KMS-11 (cell line): ENCODE measurements at regions not wholly inside any gene's neighbourhood (a gene's known extent, or its start where the extent isn't known, plus 50 kb on each side); places are given as distances from the start of the nearest gene placed in this dataset.

ENCODE experiments used
- H2AFZ ChIP-seq: fragments of 200-600 bp; sonication (generic); 2 replicates; pipeline ENCODE4 v1.6.1; 2016; ENCODE audit warnings: antibody characterized with exemption, mixed run types, low read depth
- H3K27ac ChIP-seq: fragments of 200-600 bp; sonication (generic); 2 replicates; pipeline ENCODE4 v1.6.1; 2016; ENCODE audit warnings: mild to moderate bottlenecking, mixed run types
- H3K27me3 ChIP-seq: fragments of 200-600 bp; sonication (generic); 2 replicates; pipeline ENCODE4 v1.6.1; 2017; ENCODE audit warnings: mild to moderate bottlenecking, low read depth, mixed run types, moderate library complexity; ENCODE audit not compliant: insufficient read depth
- H3K36me3 ChIP-seq: fragments of 200-600 bp; sonication (generic); 2 replicates; pipeline ENCODE4 v1.6.1; 2017; ENCODE audit warnings: mild to moderate bottlenecking, mixed run types; ENCODE audit not compliant: insufficient read depth
- H3K4me1 ChIP-seq: fragments of 200-600 bp; sonication (generic); 2 replicates; pipeline ENCODE4 v1.6.1; 2016; ENCODE audit warnings: mild to moderate bottlenecking, low read depth, mixed run types; ENCODE audit not compliant: poor library complexity, severe bottlenecking
- H3K4me2 ChIP-seq: fragments of 200-600 bp; sonication (generic); 2 replicates; pipeline ENCODE4 v1.7.0; 2016; ENCODE audit warnings: mild to moderate bottlenecking, mixed run types
- H3K4me3 ChIP-seq: fragments of 200-600 bp; sonication (generic); IDR thresholded peaks from 2 replicates; pipeline ENCODE4 v1.6.1; 2017; ENCODE audit warnings: low read depth, low read length, mixed read lengths; ENCODE audit not compliant: insufficient read depth
- H3K79me2 ChIP-seq: fragments of 200-600 bp; sonication (generic); 2 replicates; pipeline ENCODE4 v1.6.1; 2016; ENCODE audit warnings: low read depth, mixed run types; ENCODE audit not compliant: insufficient read depth
- H3K9ac ChIP-seq: fragments of 200-600 bp; sonication (generic); 2 replicates; pipeline ENCODE4 v1.6.1; 2016; ENCODE audit warnings: mild to moderate bottlenecking, mixed run types
- H4K20me1 ChIP-seq: fragments of 200-600 bp; sonication (generic); 2 replicates; pipeline ENCODE4 v1.6.1; 2016; ENCODE audit warnings: mild to moderate bottlenecking, mixed run types; ENCODE audit not compliant: insufficient read depth
- CTCF ChIP-seq: fragments of 200-600 bp; sonication (generic); conservative IDR thresholded peaks from 2 replicates; pipeline ENCODE4 v1.6.1; 2017; ENCODE audit warnings: low read depth, mild to moderate bottlenecking, antibody characterized with exemption, low read length, moderate library complexity, mixed read lengths

GRCh38 chr2:133828913-133829312 is 260.6 kb upstream of the NCKAP5 start:
- no peaks in the 10 kb centered on the region for H3K27me3 ChIP-seq
- no peak overlapping the region for H3K9ac ChIP-seq
- H3K27ac ChIP-seq: no peak overlapping the region
- no peaks in the 10 kb centered on the region for H4K20me1 ChIP-seq
- no peak overlapping the region for H3K4me3 ChIP-seq
- no peaks in the 10 kb centered on the region for H3K79me2 ChIP-seq
- no peak overlapping the region for H2AFZ ChIP-seq
- no peak overlapping the region for H3K4me2 ChIP-seq
- TF ChIP-seq CTCF: no peak
- H3K36me3 ChIP-seq: no peaks in the 10 kb centered on the region
- no peaks in the 10 kb centered on the region for H3K4me1 ChIP-seq

GRCh38 chr2:133829450-133830020 is 261.3 kb upstream of the NCKAP5 start:
- Histone ChIP-seq H3K4me2 (no peak overlapping the region), H3K79me2 (no peaks in the 10 kb centered on the region), H3K4me1 (no peaks in the 10 kb centered on the region), H4K20me1 (no peaks in the 10 kb centered on the region), H3K9ac (no peak overlapping the region), H3K27ac (no peak overlapping the region), H3K27me3 (no peaks in the 10 kb centered on the region), H3K36me3 (no peaks in the 10 kb centered on the region), H3K4me3 (no peak overlapping the region), H2AFZ (no peak overlapping the region)
- TF ChIP-seq CTCF: no peak

GRCh38 chr2:133833746-133834145 is 265.5 kb upstream of the NCKAP5 start:
- Histone ChIP-seq H3K4me3 (no peak overlapping the region), H3K9ac (no peak overlapping the region), H3K79me2 (no peaks in the 10 kb centered on the region), H2AFZ (no peak overlapping the region), H4K20me1 (no peaks in the 10 kb centered on the region), H3K36me3 (no peaks in the 10 kb centered on the region), H3K4me2 (no peak overlapping the region), H3K27ac (no peak overlapping the region), H3K27me3 (no peaks in the 10 kb centered on the region), H3K4me1 (no peaks in the 10 kb centered on the region)
- no peak for TF ChIP-seq CTCF

GRCh38 chr2:133835821-133836619 is 267.8 kb upstream of the NCKAP5 start:
- Histone ChIP-seq H3K36me3 (no peaks in the 10 kb centered on the region), H3K4me3 (no peak overlapping the region), H3K27ac (no peak overlapping the region), H3K79me2 (no peaks in the 10 kb centered on the region), H4K20me1 (no peaks in the 10 kb centered on the region), H3K27me3 (no peaks in the 10 kb centered on the region), H3K4me2 (no peak overlapping the region), H3K9ac (no peak overlapping the region), H3K4me1 (no peaks in the 10 kb centered on the region), H2AFZ (no peak overlapping the region)
- no peak for TF ChIP-seq CTCF
